GM18498 (cell line): ENCODE measurements at regions not wholly inside any gene's neighbourhood (a gene's known extent, or its start where the extent isn't known, plus 50 kb on each side); places are given as distances from the start of the nearest gene placed in this dataset.

Source experiments
- ATAC-seq: cut with Tn5 transposase; IDR thresholded peaks from one replicate; pipeline ENCODE4 v1.9.1; 2021; ENCODE audit warnings: mild to moderate bottlenecking, moderate library complexity; ENCODE audit not compliant: unreplicated experiment

- no peak for ATAC-seq
Measured at GRCh38 chr2:164306872-164307271, 314.4 kb downstream of the GRB14 start.

GRCh38 chr2:164302786-164303185 is 318.5 kb downstream of the GRB14 start:
- no peak for ATAC-seq

- no peak for ATAC-seq
Measured at GRCh38 chr2:164288235-164288634, 333.0 kb downstream of the GRB14 start.

- ATAC-seq, result no peak
Measured at GRCh38 chr2:164287056-164287455, 334.2 kb downstream of the GRB14 start.

- ATAC-seq, result no peak
Measured at GRCh38 chr2:164285576-164285975, 335.7 kb downstream of the GRB14 start.

- no peak for ATAC-seq
Measured at GRCh38 chr2:164281896-164282295, 339.4 kb downstream of the GRB14 start.

- ATAC-seq, result no peak
Measured at GRCh38 chr2:164275659-164276058, 345.6 kb downstream of the GRB14 start.

- ATAC-seq, result no peak
Measured at GRCh38 chr2:164260506-164260905, 360.8 kb downstream of the GRB14 start.

- no peak for ATAC-seq
Measured at GRCh38 chr2:164257742-164258141, 363.5 kb downstream of the GRB14 start.

- peak; percentile 84 for ATAC-seq
Measured at GRCh38 chr2:164252568-164253287, 368.6 kb downstream of the GRB14 start.

- ATAC-seq, result no peak
Measured at GRCh38 chr2:164243315-164243714, 378.0 kb downstream of the GRB14 start.

- ATAC-seq, result no peak
Measured at GRCh38 chr2:164242409-164242808, 378.9 kb downstream of the GRB14 start.

- no peak for ATAC-seq
Measured at GRCh38 chr2:164234074-164234473, 387.2 kb downstream of the GRB14 start.

- no peak for ATAC-seq
Measured at GRCh38 chr2:164224007-164224406, 397.3 kb downstream of the GRB14 start.

- no peak for ATAC-seq
Measured at GRCh38 chr2:164221473-164221872, 399.8 kb downstream of the GRB14 start.

GRCh38 chr2:164220265-164220664 is 401.0 kb downstream of the GRB14 start:
- no peak for ATAC-seq

GRCh38 chr2:164213916-164214315 is 407.4 kb downstream of the GRB14 start:
- no peak for ATAC-seq

- no peak for ATAC-seq
Measured at GRCh38 chr2:164205347-164205746, 415.9 kb downstream of the GRB14 start.

- no peak for ATAC-seq
Measured at GRCh38 chr2:164203131-164203530, 418.2 kb downstream of the GRB14 start.

- ATAC-seq, result no peak
Measured at GRCh38 chr2:164198256-164198655, 423.0 kb downstream of the GRB14 start.

- no peak for ATAC-seq
Measured at GRCh38 chr2:164190700-164191099, 430.6 kb downstream of the GRB14 start.

GRCh38 chr2:164189851-164190250 is 431.4 kb downstream of the GRB14 start:
- no peak for ATAC-seq

- ATAC-seq, result no peak
Measured at GRCh38 chr2:164187121-164187520, 434.2 kb downstream of the GRB14 start.
